ENCODE measurements at regions not wholly inside any gene's neighbourhood (a gene's known extent, or its start where the extent isn't known, plus 50 kb on each side); places are given as distances from the start of the nearest gene placed in this dataset.

DNA sequence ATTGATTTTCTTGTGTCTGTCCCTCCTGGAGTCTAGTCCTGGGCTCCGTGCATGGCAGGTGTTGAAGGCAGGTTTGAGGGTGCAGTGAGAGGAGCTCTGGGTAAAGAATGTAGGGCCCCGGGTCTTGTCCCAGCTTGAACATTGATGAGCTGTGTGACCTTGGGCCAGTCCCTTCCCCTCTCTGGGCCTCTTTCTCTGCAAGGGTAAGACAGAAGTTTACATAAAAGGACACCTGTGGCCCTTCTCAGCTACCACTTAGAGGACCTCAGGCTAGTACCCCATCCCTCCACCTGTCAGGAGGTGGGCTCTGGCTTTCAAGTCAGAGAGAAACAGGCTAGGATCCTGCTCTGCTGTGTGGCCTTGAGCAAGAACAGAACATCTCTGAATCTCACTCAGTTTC lies 55.3 kb upstream of the CTNNBL1 start:
- Histone ChIP-seq H3K14ac (ENCODE audit: insufficient read length) (no peak overlapping the region), H4K91ac (replicated peaks; ENCODE audit: insufficient read length, low read length) (no peak overlapping the region), H4K20me1 (replicated peaks in 1 of 2; ENCODE audit: control insufficient read depth in 1 of 2, insufficient read depth in 2 of 2, low read length in 2 of 2) (no peaks in the 10 kb centered on the region), H3K9me3 (ENCODE audit: insufficient read depth in 2 of 2, low read depth in 1 of 2, low read length in 1 of 2) (no peaks in the 10 kb centered on the region; a peak in 1 of 4 replicates), H2BK15ac (ENCODE audit: low read length) (no peak overlapping the region), H3K23me2 (ENCODE audit: low read depth, low read length) (peaks cover 3% of the 10 kb centered on the region; the same call in 1 of the 2 replicates), H3K27me3 (replicated peaks in 1 of 4; ENCODE audit: control insufficient read depth in 3 of 4, extremely low read depth in 1 of 4, insufficient read depth in 3 of 4, low read length in 3 of 4) (no peaks in the 10 kb centered on the region), H2BK20ac (ENCODE audit: low read length) (no peak overlapping the region), H3K4ac (replicated peaks; ENCODE audit: insufficient read length, low read depth, low read length) (no peak overlapping the region), H4K8ac (ENCODE audit: extremely low read depth, insufficient read depth, low read length) (no peak overlapping the region), H3K56ac (replicated peaks; ENCODE audit: insufficient read length, low read depth, low read length) (no peak overlapping the region), H2AFZ (ENCODE audit: low read length) (no peak overlapping the region), H2BK12ac (ENCODE audit: low read depth, low read length) (no peak overlapping the region), H3K79me2 (ENCODE audit: control insufficient read depth in 1 of 2, insufficient read depth in 2 of 2, low read length in 2 of 2) (no peaks in the 10 kb centered on the region), H2AK5ac (ENCODE audit: low read depth, low read length) (no peak overlapping the region), H3K4me2 (ENCODE audit: insufficient read depth in 1 of 2, low read depth in 2 of 2, low read length in 2 of 2) (no peak overlapping the region), H3K27ac (ENCODE audit: low read depth, low read length) (no peak overlapping the region), H3K18ac (ENCODE audit: extremely low read depth, low read length) (no peak overlapping the region), H3K79me1 (ENCODE audit: low read depth, low read length) (no peaks in the 10 kb centered on the region), H2BK120ac (replicated peaks; ENCODE audit: low read depth, low read length) (no peak overlapping the region), H3K36me3 (ENCODE audit: control insufficient read depth in 2 of 4, insufficient read depth in 4 of 4, low read length in 3 of 4) (no peaks in the 10 kb centered on the region), H3K4me3 (ENCODE audit: extremely low read depth in 1 of 4, insufficient read depth in 2 of 4, low read depth in 3 of 4, low read length in 4 of 4) (no peak overlapping the region), H3K23ac (ENCODE audit: insufficient read length) (no peak overlapping the region), H3K9ac (replicated peaks in 1 of 4; ENCODE audit: extremely low read depth in 1 of 4, low read depth in 3 of 4, low read length in 3 of 4) (no peak overlapping the region), H2BK5ac (ENCODE audit: low read depth, low read length) (no peak overlapping the region), H3K4me1 (replicated peaks in 1 of 4; ENCODE audit: control insufficient read depth in 3 of 4, insufficient read depth in 4 of 4, low read length in 3 of 4) (no peaks in the 10 kb centered on the region), H4K5ac (ENCODE audit: insufficient read length, low read depth, low read length) (no peak overlapping the region)
- no peak for DNase-seq (ENCODE audit: low read depth in 1 of 2, low spot score in 2 of 2)
- WGBS, 2 experiments (ENCODE audit: extremely low coverage in 1 of 2, insufficient coverage in 1 of 2, insufficient read length in 1 of 2, insufficient replicate concordance in 2 of 2, low coverage in 1 of 2, low lambda C conversion rate in 2 of 2, missing lambda C conversion rate in 1 of 2) = 88% methylated on average over 2 of the region's 2 CpGs; no CpG with 5 or more reads in 1 of the 2 experiments
- FAIRE-seq = no peak
- CTCF ChIA-PET (ENCODE audit: partially characterized antibody) = interaction anchor here (1.1 to 1.4 kb wide), 4 partner anchors 9 to 123 kb away, joined by 3 to 5 read pairs (median 4); no protein-coding TSS in a partner anchor
- POLR2A ChIA-PET (ENCODE audit: partially characterized antibody) = no interaction called here
- TF ChIP-seq EZH2 (IDR thresholded peaks at IDR 0.05; ENCODE audit: low read depth, low read length, severe bottlenecking) = no peak
- no peak for TF ChIP-seq YY1 (IDR thresholded peaks at IDR 0.05; ENCODE audit: low read depth, low read length)
- TF ChIP-seq, protein P1, sequence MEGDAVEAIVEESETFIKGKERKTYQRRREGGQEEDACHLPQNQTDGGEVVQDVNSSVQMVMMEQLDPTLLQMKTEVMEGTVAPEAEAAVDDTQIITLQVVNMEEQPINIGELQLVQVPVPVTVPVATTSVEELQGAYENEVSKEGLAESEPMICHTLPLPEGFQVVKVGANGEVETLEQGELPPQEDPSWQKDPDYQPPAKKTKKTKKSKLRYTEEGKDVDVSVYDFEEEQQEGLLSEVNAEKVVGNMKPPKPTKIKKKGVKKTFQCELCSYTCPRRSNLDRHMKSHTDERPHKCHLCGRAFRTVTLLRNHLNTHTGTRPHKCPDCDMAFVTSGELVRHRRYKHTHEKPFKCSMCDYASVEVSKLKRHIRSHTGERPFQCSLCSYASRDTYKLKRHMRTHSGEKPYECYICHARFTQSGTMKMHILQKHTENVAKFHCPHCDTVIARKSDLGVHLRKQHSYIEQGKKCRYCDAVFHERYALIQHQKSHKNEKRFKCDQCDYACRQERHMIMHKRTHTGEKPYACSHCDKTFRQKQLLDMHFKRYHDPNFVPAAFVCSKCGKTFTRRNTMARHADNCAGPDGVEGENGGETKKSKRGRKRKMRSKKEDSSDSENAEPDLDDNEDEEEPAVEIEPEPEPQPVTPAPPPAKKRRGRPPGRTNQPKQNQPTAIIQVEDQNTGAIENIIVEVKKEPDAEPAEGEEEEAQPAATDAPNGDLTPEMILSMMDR (IDR thresholded peaks at IDR 0.05; ENCODE audit: control extremely low read depth in 1 of 3, insufficient read depth in 1 of 3, low read depth in 1 of 3, low read length in 3 of 3) = no peak
- TF ChIP-seq EGR1 (IDR thresholded peaks at IDR 0.05; ENCODE audit: borderline replicate concordance, low read depth, low read length) = no peak
- TF ChIP-seq CTBP2 (IDR thresholded peaks at IDR 0.05; ENCODE audit: borderline replicate concordance, insufficient read depth, insufficient read length, low read length) = no peak
- no peak for TF ChIP-seq BRCA1 (IDR thresholded peaks at IDR 0.05; ENCODE audit: low read depth, low read length)
- no peak for TF ChIP-seq POU5F1 (IDR thresholded peaks at IDR 0.05; ENCODE audit: low read depth, low read length)
- TF ChIP-seq CHD2 (IDR thresholded peaks at IDR 0.05; ENCODE audit: low read length) = no peak
- TF ChIP-seq HDAC2 (IDR thresholded peaks at IDR 0.05; ENCODE audit: borderline replicate concordance in 1 of 2, low read depth in 2 of 2, low read length in 2 of 2) = no peak
- TF ChIP-seq, protein P2, sequence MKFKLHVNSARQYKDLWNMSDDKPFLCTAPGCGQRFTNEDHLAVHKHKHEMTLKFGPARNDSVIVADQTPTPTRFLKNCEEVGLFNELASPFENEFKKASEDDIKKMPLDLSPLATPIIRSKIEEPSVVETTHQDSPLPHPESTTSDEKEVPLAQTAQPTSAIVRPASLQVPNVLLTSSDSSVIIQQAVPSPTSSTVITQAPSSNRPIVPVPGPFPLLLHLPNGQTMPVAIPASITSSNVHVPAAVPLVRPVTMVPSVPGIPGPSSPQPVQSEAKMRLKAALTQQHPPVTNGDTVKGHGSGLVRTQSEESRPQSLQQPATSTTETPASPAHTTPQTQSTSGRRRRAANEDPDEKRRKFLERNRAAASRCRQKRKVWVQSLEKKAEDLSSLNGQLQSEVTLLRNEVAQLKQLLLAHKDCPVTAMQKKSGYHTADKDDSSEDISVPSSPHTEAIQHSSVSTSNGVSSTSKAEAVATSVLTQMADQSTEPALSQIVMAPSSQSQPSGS (IDR thresholded peaks at IDR 0.05; ENCODE audit: low read length) = no peak

Data from H1 (cell line).